ENCODE measurements at regions not wholly inside any gene's neighbourhood (a gene's known extent, or its start where the extent isn't known, plus 50 kb on each side); places are given as distances from the start of the nearest gene placed in this dataset.

GRCh38 chr18:64979791-64980190 is 771.0 kb upstream of the CDH7 start:
- no peak for TF ChIP-seq EZH2 (IDR thresholded peaks at IDR 0.05; ENCODE audit: insufficient read depth, poor library complexity, severe bottlenecking)
- TF ChIP-seq EZH2phosphoT487 (IDR thresholded peaks at IDR 0.05; ENCODE audit: insufficient read depth, low read depth) = no peak

Measured in GM23248 (cell line).